ENCODE measurements at regions not wholly inside any gene's neighbourhood (a gene's known extent, or its start where the extent isn't known, plus 50 kb on each side); places are given as distances from the start of the nearest gene placed in this dataset.
"Not testable (repeated sequence)": the region's sequence is repeated elsewhere in the genome, so short reads cannot be mapped to it uniquely, and the experiment has no call there.

DNA sequence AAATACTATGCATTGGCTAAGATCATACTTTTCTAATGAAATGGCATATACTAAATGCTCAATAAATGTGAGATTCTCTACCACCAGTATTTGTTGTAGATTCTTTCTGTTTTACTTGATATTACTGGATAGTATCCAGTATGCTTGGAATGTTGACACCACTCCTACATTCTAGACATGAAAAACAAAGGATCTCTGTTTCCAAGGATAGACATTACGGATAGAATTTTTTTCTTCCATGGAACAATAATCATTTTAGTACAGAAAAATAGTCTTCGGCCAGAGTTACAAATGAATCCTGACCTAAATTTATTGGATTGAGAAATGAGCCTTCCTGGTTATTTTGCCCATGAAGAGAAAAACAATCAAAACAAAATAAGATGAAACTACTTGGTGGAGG is 258.2 kb upstream of the NT5E start:
- DNase-seq, result no peak

DNA sequence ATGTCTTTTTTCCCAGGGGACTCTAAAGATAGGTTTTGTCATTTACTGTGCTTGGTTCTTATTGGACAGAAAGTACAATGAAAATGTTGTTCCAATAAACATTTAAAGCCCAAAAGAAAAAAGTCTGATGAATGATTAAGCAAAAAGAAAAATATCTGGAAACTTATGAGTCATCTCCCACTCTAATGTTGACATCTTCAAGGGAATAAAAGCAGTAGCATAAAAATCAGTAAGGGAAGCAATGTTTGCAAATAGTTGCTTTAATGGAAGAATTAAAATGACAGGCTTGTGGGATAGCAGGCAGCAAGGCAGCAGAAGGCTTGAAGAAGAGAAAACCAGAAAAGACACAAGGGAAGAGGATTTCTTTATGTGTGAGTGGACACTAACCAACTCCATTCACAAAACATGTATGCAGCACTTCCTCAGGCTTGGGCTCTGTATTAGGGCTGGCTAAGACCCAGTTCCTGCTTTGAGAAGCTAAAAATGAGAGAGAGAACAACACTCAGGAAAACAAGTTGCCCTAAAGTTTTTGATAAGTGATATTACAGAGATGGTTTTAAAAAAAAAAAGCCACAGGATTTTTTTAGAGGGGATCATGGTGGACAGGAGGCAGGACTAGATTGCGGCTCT is 263.2 kb upstream of the NT5E start:
- DNase-seq, result no peak

DNA sequence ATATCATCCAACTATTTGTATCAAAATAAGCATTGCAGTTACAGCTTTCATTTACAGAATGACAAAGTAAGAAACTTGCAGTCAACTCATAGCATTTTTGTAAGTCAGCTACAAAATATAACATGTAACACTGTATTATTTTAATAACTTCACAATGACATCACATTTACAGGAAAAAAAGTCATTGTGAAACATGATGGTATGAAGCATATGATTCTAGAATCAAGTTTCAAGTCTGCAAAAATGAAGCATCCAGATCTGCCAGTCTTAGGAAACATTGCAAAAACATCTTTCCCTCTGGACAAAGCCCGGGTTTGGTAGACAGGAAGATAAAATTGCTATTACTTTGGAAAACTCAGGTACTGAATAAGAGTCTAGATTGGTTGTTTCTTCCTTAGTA is 263.9 kb upstream of the NT5E start:
- no peak for DNase-seq

DNA sequence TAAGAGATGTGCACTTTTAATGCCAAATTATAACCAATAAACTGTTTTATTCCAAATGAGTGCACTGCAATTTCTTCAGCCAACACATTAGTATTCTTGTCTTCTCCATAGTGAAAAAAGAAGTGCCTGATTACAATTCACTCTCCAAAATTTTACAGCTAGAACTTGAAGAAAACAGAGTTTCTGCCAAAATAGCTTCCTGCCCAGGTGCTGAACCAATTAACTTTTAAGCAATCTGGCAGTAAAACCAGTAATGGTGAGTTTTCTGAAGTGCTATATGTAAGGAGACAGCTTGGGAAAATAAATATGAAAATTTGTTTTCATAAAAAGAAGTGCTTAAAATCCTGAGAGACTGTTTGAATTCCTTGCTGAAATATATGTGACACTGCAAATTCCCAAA is 266.0 kb upstream of the NT5E start:
- DNase-seq, result no peak

DNA sequence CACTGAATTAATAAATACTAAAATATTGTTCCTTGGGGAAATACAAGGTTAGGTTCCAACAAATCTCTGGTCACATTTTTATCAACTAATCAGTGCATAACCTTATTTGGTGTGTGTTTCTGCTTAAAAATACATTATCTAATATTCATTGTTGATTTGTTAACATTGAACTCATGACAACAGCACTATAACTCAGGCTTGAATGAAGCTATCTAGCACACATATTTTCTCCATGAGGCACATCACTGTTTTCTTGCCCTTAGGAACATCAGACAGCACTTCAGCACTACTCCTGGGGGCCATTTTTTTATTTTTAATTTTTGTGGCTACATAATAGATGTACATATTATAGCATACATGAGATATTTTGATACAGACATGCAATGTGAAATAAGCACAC is 277.2 kb upstream of the NT5E start:
- DNase-seq, result no peak

DNA sequence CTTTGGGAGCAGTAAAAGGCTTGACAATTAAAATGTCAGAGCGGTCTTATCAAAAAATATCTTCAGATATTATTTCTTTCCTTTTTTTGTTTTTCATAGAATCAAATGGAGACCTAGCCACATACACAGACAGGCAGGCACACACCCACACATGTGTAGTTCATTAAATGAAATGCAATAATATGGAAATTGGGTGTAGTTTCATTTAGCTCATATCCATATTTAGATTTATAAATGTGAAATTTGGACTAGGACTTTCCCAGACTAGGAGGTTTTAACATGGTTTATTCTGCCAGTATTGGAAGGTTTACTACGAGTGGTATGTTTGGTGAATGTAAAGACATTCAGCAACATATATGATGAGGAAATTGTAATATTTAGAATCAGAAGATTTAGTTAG is 277.7 kb upstream of the NT5E start:
- DNase-seq, result no peak

DNA sequence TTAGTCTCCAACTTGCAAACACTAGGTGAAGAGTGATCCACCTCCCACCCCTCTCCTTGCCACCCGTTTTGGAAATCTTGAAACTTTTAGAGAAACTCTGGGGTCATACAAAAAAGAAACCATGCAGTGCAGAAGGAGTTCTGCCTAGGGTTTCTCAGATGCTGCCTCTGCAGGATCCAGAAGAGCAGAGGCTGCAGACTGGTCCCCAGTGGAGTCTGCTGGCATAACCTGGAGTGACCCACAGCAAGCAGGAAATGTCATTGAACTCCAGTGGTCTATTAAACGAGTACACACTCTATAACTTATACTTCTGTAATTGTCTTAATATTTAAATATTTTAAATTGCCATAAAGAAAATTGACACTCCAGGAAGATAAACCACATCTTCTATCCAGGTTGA is 280.7 kb upstream of the NT5E start:
- no peak for DNase-seq

DNA sequence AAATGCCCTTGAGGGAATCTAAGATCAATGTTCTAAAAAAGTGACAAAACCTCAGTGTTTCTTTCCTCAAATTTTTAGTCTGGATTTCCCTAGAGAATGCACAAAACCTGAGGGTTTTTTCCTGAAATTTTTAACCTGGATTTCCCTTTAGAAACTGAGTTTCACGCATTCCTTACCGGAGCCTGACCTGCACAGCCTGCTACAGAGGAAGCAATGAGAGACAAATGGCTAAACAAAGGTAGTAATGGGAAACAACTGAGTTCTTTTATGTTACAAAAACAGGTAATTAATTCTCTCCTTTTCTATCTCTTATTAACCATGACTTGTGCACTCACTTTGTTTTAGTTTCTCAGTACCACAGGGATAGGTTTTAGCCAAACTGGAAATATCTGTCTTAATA is 281.7 kb upstream of the NT5E start:
- DNase-seq, result no peak

DNA sequence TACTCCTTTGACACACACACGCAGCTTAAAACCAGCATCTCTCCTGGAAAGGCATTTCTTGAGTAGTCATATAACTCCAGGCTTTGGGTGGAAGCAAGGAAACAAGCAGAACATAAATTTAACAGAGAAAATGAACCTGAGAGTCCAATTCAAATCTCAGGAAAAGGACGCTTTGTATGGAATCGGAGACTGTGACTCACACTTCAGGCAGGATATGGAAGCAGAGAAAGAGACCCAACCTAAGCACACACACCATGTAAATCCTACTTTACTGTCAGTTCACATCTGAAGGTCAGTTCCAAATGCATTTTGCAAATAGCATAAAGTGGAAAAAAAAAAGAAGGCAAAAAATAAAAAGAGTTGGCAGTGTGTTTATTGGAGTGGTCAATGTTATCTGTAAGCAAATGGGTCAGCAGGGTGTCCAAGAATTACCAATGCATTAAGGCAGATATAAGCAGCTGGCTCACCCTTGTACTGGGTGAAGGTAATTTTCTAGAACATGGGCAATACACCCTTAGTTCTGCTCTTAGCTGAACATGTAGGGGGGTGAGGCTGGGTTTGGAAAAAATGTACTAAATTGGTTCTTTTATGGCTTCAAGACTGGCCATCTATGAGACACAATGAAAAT is 283.7 kb upstream of the NT5E start:
- no peak for DNase-seq

DNA sequence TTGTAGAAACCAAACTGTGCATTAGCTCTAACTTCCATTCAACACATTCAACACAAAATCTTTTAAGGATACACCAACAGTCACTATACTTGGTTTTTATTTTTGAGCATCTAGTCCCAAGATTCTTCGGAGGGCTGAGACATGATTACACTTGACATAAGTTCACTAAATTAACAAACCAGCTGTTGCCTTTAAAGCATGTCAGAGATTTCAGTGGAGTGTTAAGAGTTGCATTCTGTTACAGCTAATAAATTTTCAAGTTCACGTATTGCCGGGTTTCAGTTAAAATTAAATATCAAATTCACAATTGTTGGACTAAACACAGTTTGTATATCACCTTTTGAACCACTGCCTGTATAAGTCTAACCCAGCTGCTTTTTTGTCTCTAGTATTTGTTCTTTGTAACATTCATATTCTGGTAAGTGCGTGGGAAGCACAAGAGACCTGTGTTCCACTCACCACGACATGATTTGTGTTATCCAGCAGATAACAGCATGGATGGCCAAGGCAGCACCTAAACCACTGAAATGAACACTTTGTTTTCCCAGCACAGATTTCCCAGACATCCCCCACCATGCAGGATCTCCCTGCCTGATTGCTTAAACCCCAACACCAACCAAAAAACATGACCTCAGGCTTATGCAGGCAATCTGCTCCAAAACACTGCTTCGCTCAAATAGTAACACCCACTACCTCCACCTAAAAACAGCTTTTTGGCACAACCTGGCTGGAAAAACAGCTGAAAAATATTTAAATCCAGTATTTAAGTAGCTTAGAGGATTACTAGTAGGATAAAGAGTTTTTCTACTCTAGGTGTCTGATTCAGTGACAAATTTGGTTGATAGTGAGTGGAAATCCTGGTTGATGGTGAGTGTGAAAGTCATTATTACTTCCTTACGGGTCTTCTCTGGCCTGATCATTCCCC is 286.5 kb upstream of the NT5E start:
- DNase-seq, result no peak

DNA sequence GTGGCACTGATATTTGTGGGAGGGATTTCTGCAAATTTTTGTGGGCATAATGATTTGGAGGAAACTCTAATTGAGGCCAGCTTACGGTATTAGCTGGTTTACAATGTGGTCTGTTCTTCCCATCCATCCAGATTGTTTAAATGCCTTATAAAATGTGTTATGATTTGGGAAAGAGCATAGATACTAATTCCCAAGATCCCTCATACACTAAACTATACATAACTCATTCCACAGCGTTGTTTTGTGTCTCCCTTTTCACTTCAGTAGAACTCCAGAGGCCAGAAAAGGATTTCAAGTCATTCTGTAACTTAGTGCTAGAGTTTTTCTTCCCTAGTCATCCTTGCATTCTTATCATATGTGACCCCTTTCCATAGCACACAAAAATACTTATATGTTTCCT is 292.6 kb upstream of the NT5E start:
- no peak for DNase-seq

DNA sequence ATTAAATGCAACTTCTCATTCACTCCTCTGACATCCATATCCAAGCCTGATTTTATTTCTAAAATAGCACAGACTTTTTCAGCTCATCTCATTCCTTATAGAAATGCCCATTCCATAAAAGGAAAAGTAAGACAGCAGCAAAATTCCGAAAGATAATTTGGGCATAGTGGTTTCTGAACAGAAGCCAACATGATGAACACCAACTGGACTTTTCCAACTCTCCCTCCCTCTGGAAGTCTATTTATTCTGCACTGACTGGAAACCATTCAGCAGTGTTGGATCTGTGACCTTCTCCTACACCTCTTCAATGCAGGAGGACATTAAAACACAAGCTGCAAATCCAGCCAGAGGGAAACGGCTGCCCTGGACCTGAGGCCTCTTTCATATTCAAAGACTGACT is 306.2 kb upstream of the NT5E start:
- no peak for DNase-seq

DNA sequence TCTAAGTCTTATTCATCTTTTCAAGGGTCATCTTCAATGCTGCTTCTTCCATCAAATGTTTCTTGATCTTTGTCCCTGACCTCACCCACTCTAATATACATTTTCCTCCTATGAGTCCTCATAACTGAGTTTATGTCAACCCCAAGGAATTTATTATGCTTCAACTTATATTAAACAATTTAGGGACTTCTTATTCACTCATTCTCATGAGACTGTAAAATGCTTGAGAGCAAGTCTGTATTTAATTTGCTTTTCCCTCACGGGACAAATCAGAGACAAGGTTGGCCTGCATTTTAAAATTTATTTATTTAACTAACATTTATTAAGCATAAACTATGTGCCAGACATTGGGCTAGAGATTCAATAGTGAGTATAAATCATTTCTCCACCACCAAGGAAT is 312.0 kb upstream of the NT5E start:
- DNase-seq, result no peak

DNA sequence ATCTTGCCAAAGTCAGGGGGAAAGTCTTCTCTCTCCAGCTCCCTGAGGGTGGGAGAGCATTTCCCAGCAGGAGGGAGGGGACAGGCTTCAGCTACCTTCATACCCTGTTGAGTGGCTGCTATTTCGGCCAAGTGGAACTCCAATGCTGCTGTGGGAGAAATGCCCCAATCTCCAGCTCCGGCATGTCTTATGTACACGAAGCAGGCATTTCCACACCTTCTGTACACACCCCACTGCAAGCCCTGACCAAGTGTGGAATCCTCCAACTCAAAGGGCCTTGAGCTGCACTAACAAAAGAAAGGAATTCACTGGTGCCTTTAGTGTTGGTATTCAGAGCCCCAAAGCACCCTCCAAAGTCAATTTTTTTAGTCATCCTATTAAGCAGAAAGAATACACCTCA is 313.6 kb upstream of the NT5E start:
- no peak for DNase-seq

DNA sequence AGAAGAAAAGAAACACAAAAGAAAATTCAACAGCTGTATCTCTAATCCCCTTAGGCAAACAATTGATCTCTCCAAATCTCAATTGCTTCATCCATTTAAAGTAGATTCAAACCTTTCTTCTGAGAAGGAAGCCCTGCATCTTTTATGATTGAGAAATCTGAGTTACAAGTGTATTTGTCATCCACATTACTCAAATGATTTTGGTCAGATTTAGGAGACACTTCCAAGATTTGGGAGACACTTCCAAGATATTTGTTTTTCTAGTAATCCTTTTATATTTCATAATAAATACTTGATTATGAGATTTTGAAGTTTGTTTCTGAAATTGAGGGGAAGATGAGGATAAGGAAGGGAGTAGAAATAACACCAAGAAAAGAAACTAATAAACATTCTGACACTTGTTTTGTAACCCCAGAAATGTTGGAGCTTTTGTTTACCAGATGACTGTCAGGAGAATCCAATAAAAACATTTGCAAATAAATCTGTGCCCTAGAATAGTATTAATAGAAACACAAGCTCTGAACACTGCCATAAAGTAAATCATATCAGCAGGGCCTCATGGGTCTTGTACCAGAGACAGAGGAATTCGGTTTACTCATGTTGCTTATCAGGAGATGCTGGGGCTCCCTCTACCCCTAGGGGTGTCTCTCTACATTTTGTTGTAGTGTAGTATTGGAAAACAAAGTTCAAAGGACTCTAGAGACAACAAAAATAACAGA is 314.3 kb upstream of the NT5E start:
- no peak for DNase-seq

DNA sequence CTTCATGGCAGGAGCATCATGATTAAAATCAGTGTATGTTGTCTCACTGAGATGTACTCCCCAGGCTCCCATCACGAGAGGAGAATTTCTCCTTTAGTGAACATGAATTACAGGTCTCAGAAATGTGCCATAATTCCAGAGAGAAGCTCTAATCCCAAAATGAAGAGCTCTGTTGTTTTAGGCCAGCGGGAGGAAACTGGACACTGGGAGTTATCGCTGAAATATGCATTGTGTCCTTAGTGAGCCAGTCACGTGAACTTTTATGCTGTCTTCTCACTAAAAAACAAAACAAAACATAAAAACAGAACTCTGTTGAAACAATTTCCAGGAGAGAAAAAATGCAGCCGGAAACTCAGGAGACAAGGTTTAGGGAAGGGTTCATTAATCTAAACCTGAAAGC is 315.7 kb upstream of the NT5E start:
- DNase-seq, result no peak

DNA sequence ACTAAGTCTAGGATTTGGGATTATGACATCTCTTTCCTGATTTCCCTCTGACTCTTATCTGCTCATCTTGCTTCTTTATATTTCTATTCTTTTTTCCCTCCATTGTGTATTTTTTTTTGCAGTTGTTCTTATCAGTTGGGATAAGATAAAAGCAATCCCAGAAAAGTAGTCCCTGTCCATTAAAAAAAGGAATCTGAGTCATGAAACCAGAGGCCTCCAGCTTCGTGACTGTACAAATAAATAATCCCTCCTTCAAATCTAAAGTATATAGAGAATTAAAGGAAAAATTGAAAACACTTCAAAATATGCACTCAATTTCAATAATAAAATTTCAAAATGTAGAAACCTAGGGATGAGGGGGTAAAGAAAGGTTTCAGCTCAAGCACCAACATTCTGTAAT is 317.8 kb upstream of the NT5E start:
- no peak for DNase-seq

DNA sequence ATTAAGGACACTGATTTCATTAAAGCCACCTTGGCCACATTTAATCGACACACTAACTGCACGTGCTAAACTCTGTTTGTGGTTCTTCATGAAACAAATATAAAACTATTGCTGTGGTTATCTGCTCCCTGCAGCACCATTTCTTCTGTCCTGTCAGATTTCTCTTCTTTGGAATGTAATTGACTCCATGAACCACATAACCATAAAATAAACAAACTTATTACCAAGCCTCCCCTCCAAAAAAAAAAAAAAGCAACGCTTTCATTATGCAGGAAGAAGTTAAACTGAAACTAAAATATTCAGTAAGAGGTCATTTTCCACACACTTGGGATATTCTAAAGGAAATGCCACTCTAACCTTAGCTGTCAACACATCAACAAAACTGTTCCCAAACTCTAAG is 319.1 kb upstream of the NT5E start:
- no peak for DNase-seq

DNA sequence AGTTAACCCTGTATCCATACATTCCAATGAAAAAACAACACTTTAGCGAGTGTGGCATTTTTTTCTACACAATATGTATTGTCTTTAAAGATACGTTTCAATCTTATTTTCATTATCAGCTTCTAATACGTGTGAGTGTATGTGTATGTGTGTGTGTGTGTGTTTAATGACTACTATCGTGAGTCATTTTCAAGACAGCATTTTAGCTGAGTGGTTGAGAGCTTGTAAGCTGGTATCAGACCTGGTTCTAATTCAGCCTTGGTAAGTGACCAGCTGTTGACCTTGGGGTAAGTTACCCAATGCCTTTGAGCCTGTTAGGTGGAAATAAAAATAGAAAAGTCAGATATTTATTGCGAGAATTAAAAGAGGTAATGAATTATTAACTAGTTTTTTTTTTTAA is 320.0 kb upstream of the NT5E start:
- no peak for DNase-seq

DNA sequence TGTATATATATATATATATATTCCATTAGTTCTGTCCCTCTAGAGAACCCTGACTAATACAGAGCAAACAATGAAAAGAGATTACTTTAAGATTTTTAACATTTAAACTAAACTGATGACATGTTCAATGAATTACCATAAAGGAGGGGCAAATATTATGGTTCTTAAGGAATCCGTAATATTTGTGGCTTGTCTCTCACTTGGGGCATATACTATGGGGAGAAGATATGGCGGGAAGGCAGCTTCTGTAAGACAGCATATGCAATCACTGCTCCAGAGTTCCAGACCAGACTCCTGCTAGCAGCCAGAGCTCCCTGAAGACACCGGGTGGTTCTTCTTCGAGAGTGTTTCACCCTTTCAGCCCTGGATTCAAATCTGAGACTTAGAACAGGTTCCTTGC is 321.1 kb upstream of the NT5E start:
- no peak for DNase-seq

DNA sequence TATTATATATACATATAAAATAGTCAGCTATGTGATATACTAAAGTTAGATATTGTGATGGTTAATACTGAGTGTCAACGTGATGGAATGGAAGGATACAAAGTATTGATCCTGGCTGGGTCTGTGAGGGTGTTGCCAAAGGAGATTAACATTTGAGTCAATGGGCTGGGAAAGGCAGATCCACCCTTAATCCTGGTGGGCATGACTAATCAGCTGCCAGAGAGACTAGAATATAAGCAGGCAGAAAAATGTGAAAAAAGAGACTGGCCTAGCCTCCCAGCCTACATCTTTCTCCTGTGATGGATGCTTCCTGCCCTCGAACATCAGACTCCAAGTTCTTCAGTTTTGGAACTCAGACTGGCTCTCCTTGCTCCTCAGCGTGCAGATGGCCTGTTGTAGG is 321.6 kb upstream of the NT5E start:
- DNase-seq, result not testable (repeated sequence)

DNA sequence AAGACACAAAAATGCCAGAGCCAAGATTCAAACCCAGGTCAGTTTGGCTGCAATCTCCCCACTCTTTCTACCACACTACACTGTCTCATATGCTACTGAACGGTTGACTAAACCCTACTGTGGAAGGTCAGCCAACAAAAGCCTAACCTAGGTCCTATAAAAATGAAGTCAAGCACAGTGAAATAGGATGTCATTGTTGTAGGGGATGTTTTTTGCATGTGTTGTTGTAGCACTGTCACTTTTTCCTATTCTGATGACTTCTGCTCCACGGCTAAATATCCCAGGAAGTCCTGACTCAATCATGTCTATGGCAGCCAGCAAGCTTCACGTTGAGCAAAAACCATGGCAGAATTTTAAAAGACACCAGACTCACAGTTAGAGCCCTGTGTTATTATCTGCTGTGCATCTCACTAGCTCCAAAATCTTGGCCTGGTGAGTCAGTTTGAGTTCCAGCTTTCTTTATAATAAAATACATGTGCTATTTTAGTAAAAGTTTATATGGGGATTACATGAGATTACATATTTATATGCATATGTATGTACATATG is 322.1 kb upstream of the NT5E start:
- no peak for DNase-seq

DNA sequence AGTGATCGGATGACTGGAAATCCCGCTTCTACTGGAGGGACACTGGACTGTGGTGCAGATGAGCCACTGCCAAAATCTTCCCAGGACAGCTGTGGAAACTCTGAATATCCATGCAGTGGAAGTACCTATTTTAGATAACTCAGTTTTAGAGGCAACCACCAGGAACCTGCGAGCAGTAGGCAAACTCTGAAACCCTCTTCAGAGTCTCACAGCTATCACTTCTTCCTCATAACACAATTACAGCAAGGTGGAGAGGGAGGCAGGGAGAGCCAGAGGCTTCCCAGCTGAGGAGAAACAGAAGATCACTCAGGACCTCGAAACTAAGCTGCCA is 322.8 kb upstream of the NT5E start:
- no peak for DNase-seq
